ENCODE measurements at regions not wholly inside any gene's neighbourhood (a gene's known extent, or its start where the extent isn't known, plus 50 kb on each side); places are given as distances from the start of the nearest gene placed in this dataset.

DNA sequence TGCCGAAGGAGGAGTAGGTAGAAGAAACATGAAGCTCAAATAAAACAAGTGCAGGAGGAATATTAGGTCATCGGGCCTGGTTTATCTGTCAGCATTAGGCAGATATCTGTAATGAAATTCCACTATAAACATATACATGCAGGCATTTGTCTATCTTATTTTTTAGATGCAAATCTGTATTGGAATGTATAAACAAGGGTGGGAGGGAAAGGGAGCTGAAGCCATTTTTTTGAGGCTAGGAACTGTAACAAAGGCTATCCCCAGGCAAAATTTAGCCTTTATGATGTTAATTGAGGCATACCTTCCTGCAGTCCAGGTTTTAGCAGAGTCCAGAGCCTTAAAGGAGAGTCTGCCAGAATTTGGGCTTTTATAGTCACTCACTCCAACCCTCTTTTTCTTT is 72.5 kb downstream of the PHLDA1 start:
- Histone ChIP-seq H3K4me3 (no peak overlapping the region), H3K9me3 (no peaks in the 10 kb centered on the region), H3K27ac (no peak overlapping the region), H3K27me3 (no peaks in the 10 kb centered on the region), H3K4me1 (no peaks in the 10 kb centered on the region), H3K36me3 (no peaks in the 10 kb centered on the region)
- TF ChIP-seq, protein P1, sequence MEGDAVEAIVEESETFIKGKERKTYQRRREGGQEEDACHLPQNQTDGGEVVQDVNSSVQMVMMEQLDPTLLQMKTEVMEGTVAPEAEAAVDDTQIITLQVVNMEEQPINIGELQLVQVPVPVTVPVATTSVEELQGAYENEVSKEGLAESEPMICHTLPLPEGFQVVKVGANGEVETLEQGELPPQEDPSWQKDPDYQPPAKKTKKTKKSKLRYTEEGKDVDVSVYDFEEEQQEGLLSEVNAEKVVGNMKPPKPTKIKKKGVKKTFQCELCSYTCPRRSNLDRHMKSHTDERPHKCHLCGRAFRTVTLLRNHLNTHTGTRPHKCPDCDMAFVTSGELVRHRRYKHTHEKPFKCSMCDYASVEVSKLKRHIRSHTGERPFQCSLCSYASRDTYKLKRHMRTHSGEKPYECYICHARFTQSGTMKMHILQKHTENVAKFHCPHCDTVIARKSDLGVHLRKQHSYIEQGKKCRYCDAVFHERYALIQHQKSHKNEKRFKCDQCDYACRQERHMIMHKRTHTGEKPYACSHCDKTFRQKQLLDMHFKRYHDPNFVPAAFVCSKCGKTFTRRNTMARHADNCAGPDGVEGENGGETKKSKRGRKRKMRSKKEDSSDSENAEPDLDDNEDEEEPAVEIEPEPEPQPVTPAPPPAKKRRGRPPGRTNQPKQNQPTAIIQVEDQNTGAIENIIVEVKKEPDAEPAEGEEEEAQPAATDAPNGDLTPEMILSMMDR (IDR thresholded peaks at IDR 0.05) = no peak
- TF ChIP-seq POLR2A (IDR thresholded peaks at IDR 0.05) (no peak), POLR2AphosphoS5 (IDR thresholded peaks at IDR 0.05) (no peak)
- intact Hi-C loops (cut with DNase I; ENCODE audit: low total_unique reads) = no loop called here
- DNase-seq (ENCODE audit: low spot score in 2 of 2) = no peak

DNA sequence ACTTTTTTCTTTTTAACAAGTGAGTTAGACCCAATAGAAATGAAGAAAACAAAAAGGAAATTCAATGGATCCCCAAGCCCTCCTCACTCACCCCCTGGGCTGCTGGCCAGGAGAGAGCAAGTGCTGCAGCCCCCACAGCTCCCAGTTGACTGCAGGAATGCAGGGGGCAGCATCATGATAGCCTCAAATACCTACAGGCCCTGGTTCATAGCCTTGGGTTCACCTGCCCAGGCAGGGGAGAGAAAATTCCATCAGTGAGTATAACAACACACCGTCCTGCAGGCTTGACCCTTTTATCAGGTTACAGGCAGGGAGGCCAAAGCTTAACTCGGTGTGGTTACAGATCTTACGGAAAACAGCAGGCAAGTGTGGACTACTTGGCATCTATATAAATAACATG is 76.3 kb downstream of the PHLDA1 start:
- H3K4me1 ChIP-seq = no peaks in the 10 kb centered on the region
- H3K27me3 ChIP-seq = no peaks in the 10 kb centered on the region
- H3K4me3 ChIP-seq = no peak overlapping the region
- TF ChIP-seq, protein P1 (IDR thresholded peaks at IDR 0.05) = no peak
- TF ChIP-seq POLR2A (IDR thresholded peaks at IDR 0.05) (no peak), POLR2AphosphoS5 (IDR thresholded peaks at IDR 0.05) (no peak)
- no peak for DNase-seq (ENCODE audit: low spot score in 2 of 2)
- intact Hi-C loops (cut with DNase I; ENCODE audit: low total_unique reads) = no loop called here
- no peaks in the 10 kb centered on the region for H3K9me3 ChIP-seq
- no peaks in the 10 kb centered on the region for H3K36me3 ChIP-seq
- H3K27ac ChIP-seq = no peak overlapping the region

DNA sequence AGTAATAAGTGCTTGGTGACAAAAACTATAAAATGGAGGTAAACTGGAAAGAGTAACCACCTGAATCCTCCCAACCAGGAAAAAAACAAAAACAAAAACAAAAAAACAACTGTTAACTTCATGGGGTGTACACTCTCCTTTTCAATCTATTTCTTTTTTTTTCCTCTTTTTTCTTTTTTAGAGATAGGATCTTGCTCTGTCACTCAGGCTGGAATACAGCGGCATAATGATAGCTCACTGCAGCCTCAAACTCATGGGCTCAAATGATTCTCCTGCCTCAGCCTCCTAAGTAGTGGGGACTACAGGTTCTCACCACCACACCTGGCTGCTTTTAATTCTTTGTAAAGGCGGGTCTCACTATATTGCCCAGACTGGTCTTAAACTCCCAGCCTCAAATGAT is 76.8 kb downstream of the PHLDA1 start:
- Histone ChIP-seq H3K36me3 (no peaks in the 10 kb centered on the region), H3K27ac (no peak overlapping the region), H3K27me3 (no peaks in the 10 kb centered on the region), H3K4me3 (no peak overlapping the region), H3K9me3 (no peaks in the 10 kb centered on the region), H3K4me1 (no peaks in the 10 kb centered on the region)
- intact Hi-C loops (cut with DNase I; ENCODE audit: low total_unique reads) = no loop called here
- DNase-seq (ENCODE audit: low spot score in 2 of 2) = no peak
- TF ChIP-seq POLR2AphosphoS5 (IDR thresholded peaks at IDR 0.05) = no peak
- TF ChIP-seq, protein P1 (IDR thresholded peaks at IDR 0.05) = no peak
- TF ChIP-seq POLR2A (IDR thresholded peaks at IDR 0.05) = no peak

DNA sequence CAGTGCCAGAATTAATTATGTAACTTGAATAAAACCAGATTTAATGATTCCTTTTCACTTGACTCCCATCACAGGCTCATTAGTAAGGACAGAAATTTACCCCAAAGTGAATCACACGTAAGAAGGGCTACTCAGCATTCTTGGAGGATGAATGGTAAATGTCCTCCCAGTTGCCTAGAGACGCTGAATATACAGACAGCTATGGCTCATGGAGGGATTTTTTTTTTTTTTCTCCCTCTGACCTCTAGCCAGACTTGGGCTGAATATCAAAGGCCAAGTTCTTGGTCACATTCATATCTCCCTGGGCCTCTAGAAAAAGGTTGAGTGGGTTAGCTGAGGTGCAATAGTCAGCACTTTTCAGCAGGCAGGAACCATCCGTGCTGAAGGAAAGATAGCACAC is 77.5 kb downstream of the PHLDA1 start:
- DNase-seq (ENCODE audit: low spot score in 2 of 2) = no peak
- Histone ChIP-seq H3K36me3 (no peaks in the 10 kb centered on the region), H3K9me3 (no peaks in the 10 kb centered on the region), H3K4me1 (no peaks in the 10 kb centered on the region), H3K27ac (peak overlapping the region; percentile 4 to 54), H3K27me3 (no peaks in the 10 kb centered on the region), H3K4me3 (no peak overlapping the region)
- no peak for TF ChIP-seq POLR2AphosphoS5 (IDR thresholded peaks at IDR 0.05)
- intact Hi-C loops (cut with DNase I; ENCODE audit: low total_unique reads) = no loop called here

DNA sequence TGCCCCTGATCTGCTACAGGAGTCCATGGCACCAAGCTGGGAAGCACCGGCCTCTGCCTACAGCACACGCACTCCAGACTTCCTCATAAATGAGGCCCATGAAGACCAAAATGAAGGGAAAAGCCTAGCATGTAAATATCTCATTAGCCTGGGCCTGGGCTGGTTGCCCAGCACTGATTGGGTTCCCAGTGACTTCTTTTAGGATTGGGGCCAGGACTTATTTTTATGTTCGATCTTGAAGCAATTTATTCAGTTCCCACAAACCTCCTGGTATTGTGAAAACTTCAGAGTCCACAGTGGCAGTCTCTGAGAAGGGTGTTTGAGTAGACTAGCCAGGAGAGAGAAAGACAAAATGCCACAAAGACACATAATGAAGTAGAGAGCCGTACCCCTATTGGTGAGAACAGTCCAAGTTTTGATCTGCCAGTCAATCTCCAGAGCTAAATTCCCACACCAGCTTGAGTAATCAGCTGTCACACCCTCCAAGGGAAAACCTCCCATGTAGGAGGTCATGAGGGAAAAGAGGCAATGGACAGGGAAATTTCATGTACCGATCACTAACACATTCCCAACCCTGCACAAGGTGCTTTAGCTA is 78.2 kb downstream of the PHLDA1 start:
- Histone ChIP-seq H3K27ac (peak overlapping the region; percentile 54 to 65), H3K4me3 (no peak overlapping the region), H3K36me3 (no peaks in the 10 kb centered on the region), H3K9me3 (no peaks in the 10 kb centered on the region), H3K4me1 (no peaks in the 10 kb centered on the region), H3K27me3 (no peaks in the 10 kb centered on the region)
- intact Hi-C loops (cut with DNase I; ENCODE audit: low total_unique reads) = no loop called here
- no peak for DNase-seq (ENCODE audit: low spot score in 2 of 2)
- TF ChIP-seq, protein P1 (IDR thresholded peaks at IDR 0.05) = no peak
- no peak for TF ChIP-seq POLR2AphosphoS5 (IDR thresholded peaks at IDR 0.05)
- TF ChIP-seq POLR2A (IDR thresholded peaks at IDR 0.05) = no peak

Data from breast epithelium (tissue), 4 donors.